Prostate gland (tissue), 2 donors: ENCODE measurements at regions not wholly inside any gene's neighbourhood (a gene's known extent, or its start where the extent isn't known, plus 50 kb on each side); places are given as distances from the start of the nearest gene placed in this dataset.

Source experiments
- DNase-seq: peaks from one replicate; pipeline ENCODE4 v3.0.0-alpha.2; 2019; ENCODE audit warnings: low spot score
- H3K27ac ChIP-seq, 2 donors: fragments of 200-600 bp; sonication (generic); 2 replicates each; pipeline ENCODE4 v1.5.1; 2017 to 2019
- H3K27me3 ChIP-seq: fragments of 200-600 bp; sonication (generic); replicated peaks from 2 replicates; pipeline ENCODE4 v1.5.1; 2019; ENCODE audit not compliant: insufficient read depth
- H3K36me3 ChIP-seq, 2 donors: fragments of 200-600 bp; sonication (generic); 1 replicate in 1 of 2; 2 replicates in 1 of 2; pipeline versions ENCODE4 v1.5.1 to v1.8.1; 2017 to 2019
- H3K4me1 ChIP-seq: fragments of 200-600 bp; sonication (generic); replicated peaks from 2 replicates; pipeline ENCODE4 v1.5.1; 2019
- H3K4me3 ChIP-seq, 2 donors: fragments of 200-600 bp; sonication (generic); 2 replicates each; pipeline ENCODE4 v1.5.1; 2017 to 2019
- H3K9me3 ChIP-seq: fragments of 200-600 bp; sonication (generic); 2 replicates; pipeline ENCODE4 v1.5.1; 2017
- CTCF ChIP-seq, 4 experiments: fragments of 200-600 bp in 2 of 4; fragments of 450-650 bp in 2 of 4; sonication (generic) in 2 of 4; IDR thresholded peaks; 1 replicate in 3 of 4; 2 replicates in 1 of 4; pipeline ENCODE4 v1.5.1; 2016 to 2019; ENCODE audit warnings: antibody characterized with exemption in 4 of 4, mild to moderate bottlenecking in 2 of 4, moderate library complexity in 2 of 4
- POLR2A ChIP-seq: fragments of 450-650 bp; IDR thresholded peaks from one replicate; pipeline ENCODE4 v1.6.1; 2016; ENCODE audit warnings: antibody characterized with exemption, mild to moderate bottlenecking
- POLR2AphosphoS5 ChIP-seq: sonication (generic); formaldehyde crosslinking; IDR thresholded peaks from one replicate; pipeline ENCODE4 v1.6.1; 2017; ENCODE audit warnings: antibody characterized with exemption
- WGBS: methylation state at CpG from one replicate; pipeline ENCODE4 v1.1.5; 2018; 5-methylcytosine and 5-hydroxymethylcytosine counted together
- intact Hi-C: fragments of 100-400 bp; cut with DNase I; formaldehyde crosslinking; loops from one replicate; pipeline ENCODE4 v1.14.2; 2022

- H3K4me1 ChIP-seq = no peaks in the 10 kb centered on the region
- H3K9me3 ChIP-seq = no peaks in the 10 kb centered on the region
- no peak overlapping the region for H3K27ac ChIP-seq
- H3K4me3 ChIP-seq = no peak overlapping the region
- WGBS = 47% methylated on average over 1 of the region's 1 CpG
- H3K36me3 ChIP-seq = no peaks in the 10 kb centered on the region
- TF ChIP-seq CTCF (IDR thresholded peaks at IDR 0.05) = no peak
- TF ChIP-seq POLR2AphosphoS5 = no peak
- no peak for TF ChIP-seq POLR2A
- intact Hi-C loops = no loop called here
- no peaks in the 10 kb centered on the region for H3K27me3 ChIP-seq
- no peak for DNase-seq
These were observed 974.2 kb downstream of the TMEM121 start for GRCh38 chr14:106500571-106500970.

- DNase-seq = no peak
- Histone ChIP-seq H3K9me3 (no peaks in the 10 kb centered on the region), H3K36me3 (no peaks in the 10 kb centered on the region), H3K27ac (no peak overlapping the region), H3K4me3 (no peak overlapping the region), H3K27me3 (no peaks in the 10 kb centered on the region), H3K4me1 (no peaks in the 10 kb centered on the region)
- no peak for TF ChIP-seq POLR2A
- TF ChIP-seq CTCF (IDR thresholded peaks at IDR 0.05) = no peak
- no peak for TF ChIP-seq POLR2AphosphoS5
- intact Hi-C loops = no loop called here
These were observed 975.5 kb downstream of the TMEM121 start for GRCh38 chr14:106501898-106502297.

- WGBS = 35% methylated on average over 1 of the region's 1 CpG
- TF ChIP-seq POLR2A (no peak), CTCF (IDR thresholded peaks at IDR 0.05) (no peak), POLR2AphosphoS5 (no peak)
- intact Hi-C loops = no loop called here
- no peak overlapping the region for H3K4me3 ChIP-seq
- H3K9me3 ChIP-seq = no peaks in the 10 kb centered on the region
- no peaks in the 10 kb centered on the region for H3K4me1 ChIP-seq
- no peaks in the 10 kb centered on the region for H3K36me3 ChIP-seq
- DNase-seq = no peak
- H3K27me3 ChIP-seq = no peaks in the 10 kb centered on the region
- H3K27ac ChIP-seq = no peak overlapping the region
These were observed 979.0 kb downstream of the TMEM121 start for GRCh38 chr14:106505366-106505765.

GRCh38 chr14:106506881-106507305 lies 980.5 kb downstream of the TMEM121 start:
- intact Hi-C loops = no loop called here
- no peaks in the 10 kb centered on the region for H3K36me3 ChIP-seq
- 90% methylated on average over 8 of the region's 8 CpGs for WGBS
- no peak for TF ChIP-seq CTCF (IDR thresholded peaks at IDR 0.05)
- TF ChIP-seq POLR2AphosphoS5 = no peak
- TF ChIP-seq POLR2A = no peak
- H3K4me1 ChIP-seq = no peaks in the 10 kb centered on the region
- no peak overlapping the region for H3K27ac ChIP-seq
- H3K4me3 ChIP-seq = no peak overlapping the region
- no peak for DNase-seq
- no peaks in the 10 kb centered on the region for H3K9me3 ChIP-seq
- no peaks in the 10 kb centered on the region for H3K27me3 ChIP-seq

GRCh38 chr14:106507354-106507753 lies 981.0 kb downstream of the TMEM121 start:
- H3K4me3 ChIP-seq = no peak overlapping the region
- 66% methylated on average over 3 of the region's 3 CpGs for WGBS
- H3K27ac ChIP-seq = no peak overlapping the region
- TF ChIP-seq POLR2A (no peak), CTCF (IDR thresholded peaks at IDR 0.05) (no peak), POLR2AphosphoS5 (no peak)
- H3K9me3 ChIP-seq = no peaks in the 10 kb centered on the region
- no peaks in the 10 kb centered on the region for H3K27me3 ChIP-seq
- no peak for DNase-seq
- intact Hi-C loops = no loop called here
- H3K36me3 ChIP-seq = no peaks in the 10 kb centered on the region
- H3K4me1 ChIP-seq = no peaks in the 10 kb centered on the region
